DND-41 (cell line): ENCODE measurements at regions not wholly inside any gene's neighbourhood (a gene's known extent, or its start where the extent isn't known, plus 50 kb on each side); places are given as distances from the start of the nearest gene placed in this dataset.

Experiments used
- ATAC-seq: fragments of 200-7000 bp; cut with Tn5 transposase; 3 replicates; pipeline ENCODE4 v1.9.1; 2021; ENCODE audit warnings: low read depth; ENCODE audit not compliant: insufficient read depth
- DNase-seq: peaks from one replicate; pipeline ENCODE4 v3.0.0-alpha.2; 2020
- H2AFZ ChIP-seq: 2 replicates; pipeline ENCODE4 v1.6.0; 2012; ENCODE audit warnings: low read depth, low read length
- H3K27ac ChIP-seq: 2 replicates; pipeline ENCODE4 v1.5.1; 2012; ENCODE audit warnings: low read length, inconsistent platforms
- H3K27me3 ChIP-seq: fragments of 200-600 bp; sonication (generic); 2 replicates; pipeline ENCODE4 v1.6.0; 2012; ENCODE audit warnings: low read length, mild to moderate bottlenecking, inconsistent platforms; ENCODE audit not compliant: insufficient read depth, poor library complexity
- H3K36me3 ChIP-seq: 2 replicates; pipeline ENCODE4 v1.5.1; 2012; ENCODE audit warnings: low read length, inconsistent platforms; ENCODE audit not compliant: insufficient read depth
- H3K4me1 ChIP-seq: 2 replicates; pipeline ENCODE4 v1.5.1; 2012; ENCODE audit warnings: mild to moderate bottlenecking, low read length; ENCODE audit not compliant: insufficient read depth
- H3K4me2 ChIP-seq: 2 replicates; pipeline ENCODE4 v1.6.0; 2012; ENCODE audit warnings: mild to moderate bottlenecking, moderate library complexity, low read length, inconsistent platforms; ENCODE audit not compliant: insufficient read depth
- H3K4me3 ChIP-seq, 2 experiments: fragments of 200-600 bp in 1 of 2; shearing (Covaris generic) in 1 of 2; 2 replicates each; pipeline ENCODE4 v1.5.1; 2012 to 2016; ENCODE audit warnings: inconsistent platforms in 2 of 2, low read length in 2 of 2, mild to moderate bottlenecking in 2 of 2, low read depth in 1 of 2, moderate library complexity in 1 of 2
- H3K79me2 ChIP-seq: 2 replicates; pipeline ENCODE4 v1.6.0; 2012; ENCODE audit warnings: low read length, inconsistent platforms; ENCODE audit not compliant: insufficient read depth
- H3K9ac ChIP-seq: 2 replicates; pipeline ENCODE4 v1.6.0; 2012; ENCODE audit warnings: low read depth, mild to moderate bottlenecking, inconsistent platforms, low read length, moderate library complexity
- H3K9me3 ChIP-seq: 2 replicates; pipeline ENCODE4 v1.5.1; 2012; ENCODE audit warnings: low read length, moderate library complexity, mild to moderate bottlenecking, inconsistent platforms; ENCODE audit not compliant: insufficient read depth, severe bottlenecking
- H4K20me1 ChIP-seq: 2 replicates; pipeline ENCODE4 v1.6.0; 2012; ENCODE audit warnings: low read length; ENCODE audit not compliant: insufficient read depth
- CTCF ChIP-seq: IDR thresholded peaks from 2 replicates; pipeline ENCODE4 v1.5.1; 2012; ENCODE audit warnings: borderline replicate concordance, low read length, moderate library complexity, mild to moderate bottlenecking; ENCODE audit not compliant: poor library complexity, severe bottlenecking; ENCODE audit errors: extremely low read depth
- EZH2 ChIP-seq: IDR thresholded peaks from 3 replicates; pipeline ENCODE4 v1.6.1; 2012; ENCODE audit warnings: borderline replicate concordance, low read depth, mild to moderate bottlenecking, moderate library complexity, low read length, inconsistent platforms; ENCODE audit not compliant: severe bottlenecking

DNA sequence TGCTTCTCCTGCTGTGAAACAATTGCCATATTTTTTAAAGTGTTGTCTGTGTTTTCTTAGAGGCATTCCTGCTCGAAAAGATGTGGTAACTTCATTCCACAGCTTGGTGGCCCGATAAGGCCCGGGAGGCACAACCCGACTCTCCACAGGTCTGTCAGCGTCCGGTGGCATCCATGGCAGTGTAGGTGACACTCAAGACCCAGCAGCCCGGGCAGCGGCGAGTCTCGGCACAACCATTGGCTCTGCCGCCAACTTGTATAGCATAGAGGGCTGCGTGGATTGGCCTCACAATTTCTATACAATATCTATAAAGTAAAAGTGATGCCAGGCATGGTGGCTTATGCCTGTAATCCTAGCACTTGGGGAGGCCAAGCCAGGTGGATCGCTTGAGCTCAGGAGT is 262.3 kb upstream of the CHRNA7 start:
- no peak for TF ChIP-seq CTCF
- no peak for TF ChIP-seq EZH2
- Histone ChIP-seq H4K20me1 (no peaks in the 10 kb centered on the region), H3K9me3 (no peaks in the 10 kb centered on the region), H3K4me3 (no peak overlapping the region), H3K4me1 (no peaks in the 10 kb centered on the region), H3K79me2 (no peaks in the 10 kb centered on the region), H3K9ac (no peak overlapping the region), H3K27me3 (peaks cover 3% of the 10 kb centered on the region), H3K36me3 (no peaks in the 10 kb centered on the region), H3K4me2 (no peak overlapping the region), H2AFZ (no peak overlapping the region), H3K27ac (no peak overlapping the region)
- no peak for DNase-seq
- no peak for ATAC-seq

GRCh38 chr15:31774045-31774444 is 256.3 kb upstream of the CHRNA7 start:
- ATAC-seq = no peak
- no peaks in the 10 kb centered on the region for H3K9me3 ChIP-seq

GRCh38 chr15:31776039-31776438 is 254.3 kb upstream of the CHRNA7 start:
- Histone ChIP-seq H3K27me3 (peaks cover 8% of the 10 kb centered on the region), H2AFZ (no peak overlapping the region), H3K4me2 (no peak overlapping the region), H3K9me3 (no peaks in the 10 kb centered on the region), H3K4me1 (no peaks in the 10 kb centered on the region), H3K4me3 (no peak overlapping the region), H3K9ac (no peak overlapping the region), H4K20me1 (no peaks in the 10 kb centered on the region), H3K27ac (no peak overlapping the region), H3K79me2 (no peaks in the 10 kb centered on the region), H3K36me3 (no peaks in the 10 kb centered on the region)
- no peak for TF ChIP-seq CTCF
- TF ChIP-seq EZH2 = no peak
- ATAC-seq (no peak), DNase-seq (no peak)

More at GRCh38 chr15:31774045-31774444, 256.3 kb upstream of the CHRNA7 start:
- no peak overlapping the region for H3K4me2 ChIP-seq
- no peaks in the 10 kb centered on the region for H3K36me3 ChIP-seq
- no peaks in the 10 kb centered on the region for H4K20me1 ChIP-seq
- H3K27ac ChIP-seq = no peak overlapping the region
- peaks cover 8% of the 10 kb centered on the region for H3K27me3 ChIP-seq
- H3K79me2 ChIP-seq = no peaks in the 10 kb centered on the region
- no peak for DNase-seq
- TF ChIP-seq CTCF (no peak), EZH2 (no peak)
- H3K9ac ChIP-seq = no peak overlapping the region
- H2AFZ ChIP-seq = no peak overlapping the region
- H3K4me3 ChIP-seq = no peak overlapping the region
- H3K4me1 ChIP-seq = no peaks in the 10 kb centered on the region

DNA sequence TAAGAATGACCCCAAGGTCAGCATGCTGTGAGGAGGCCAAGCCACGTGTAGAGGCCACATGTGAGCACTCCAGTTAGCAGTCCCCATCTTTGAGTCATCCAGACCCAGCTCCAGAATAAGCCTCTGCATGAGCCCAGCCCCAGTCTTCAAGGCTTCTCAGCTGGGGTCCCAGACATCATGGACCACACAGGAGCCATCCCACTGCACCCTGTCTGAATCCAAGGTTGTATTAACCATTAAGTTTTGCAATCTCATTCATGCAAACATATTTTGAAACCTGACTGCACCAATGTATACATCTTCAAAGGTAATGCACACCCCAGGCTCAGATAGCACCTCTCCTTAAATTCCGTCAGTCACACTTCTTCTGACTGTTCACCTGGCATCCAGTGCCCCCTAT is 249.1 kb upstream of the CHRNA7 start:
- Histone ChIP-seq H3K27ac (no peak overlapping the region), H3K79me2 (no peaks in the 10 kb centered on the region), H3K4me3 (no peak overlapping the region), H3K4me2 (no peak overlapping the region), H4K20me1 (no peaks in the 10 kb centered on the region), H2AFZ (no peak overlapping the region), H3K27me3 (peaks cover 3% of the 10 kb centered on the region), H3K9me3 (no peaks in the 10 kb centered on the region), H3K4me1 (no peaks in the 10 kb centered on the region), H3K9ac (no peak overlapping the region), H3K36me3 (no peaks in the 10 kb centered on the region)
- TF ChIP-seq EZH2 (no peak), CTCF (peak; percentile 2)
- DNase-seq = no peak
- ATAC-seq = no peak
